Esophagus (tissue), 2 donors: ENCODE measurements at regions not wholly inside any gene's neighbourhood (a gene's known extent, or its start where the extent isn't known, plus 50 kb on each side); places are given as distances from the start of the nearest gene placed in this dataset.

Experiments
- H3K27ac ChIP-seq, 2 donors: one replicate each; pipeline ENCODE4 v1.5.1; 2013; ENCODE audit warnings: low read depth in 2 of 2, mild to moderate bottlenecking in 2 of 2, inconsistent platforms in 1 of 2, low read length in 1 of 2, moderate library complexity in 1 of 2
- H3K27me3 ChIP-seq, 2 donors: one replicate each; pipeline ENCODE4 v1.6.1; 2013; ENCODE audit warnings: low read length in 2 of 2, control low read depth in 1 of 2, mild to moderate bottlenecking in 1 of 2; ENCODE audit not compliant: insufficient read depth in 2 of 2, control insufficient read depth in 1 of 2
- H3K36me3 ChIP-seq, 2 donors: one replicate each; pipeline ENCODE4 v1.6.1; 2013; ENCODE audit warnings: low read length in 1 of 2; ENCODE audit not compliant: control insufficient read depth in 2 of 2, insufficient read depth in 2 of 2
- H3K4me1 ChIP-seq, 2 donors: one replicate each; pipeline ENCODE4 v1.6.1; 2013; ENCODE audit warnings: low read length in 1 of 2; ENCODE audit not compliant: control insufficient read depth in 2 of 2, insufficient read depth in 2 of 2
- H3K4me3 ChIP-seq, 2 donors: one replicate each; pipeline ENCODE4 v1.5.1; 2013; ENCODE audit warnings: low read length in 2 of 2, mild to moderate bottlenecking in 2 of 2, low read depth in 1 of 2, moderate library complexity in 1 of 2
- H3K9me3 ChIP-seq, 2 donors: one replicate each; pipeline ENCODE4 v1.6.1; 2013; ENCODE audit warnings: mild to moderate bottlenecking in 2 of 2, low read depth in 1 of 2, low read length in 1 of 2, moderate library complexity in 1 of 2; ENCODE audit not compliant: control insufficient read depth in 2 of 2, insufficient read depth in 1 of 2
- WGBS, 2 donors: extraction: QIAGEN DNeasy Blood & Tissue Kit; methylation state at CpG; one replicate each; pipeline ENCODE4 v1.1.7; 2013; 5-methylcytosine and 5-hydroxymethylcytosine counted together
- donor health status: healthy with polysubstance abuse.
- donor health status: Bipolar disorder and iron deficiency.

GRCh38 chr16:79466111-79466510 is 134.4 kb downstream of the MAF start:
- no peaks in the 10 kb centered on the region for H3K27me3 ChIP-seq
- 41 to 69% methylated on average over 2 of the region's 2 CpGs for WGBS, 2 donors

GRCh38 chr16:79463841-79464240 is 136.7 kb downstream of the MAF start:
- 79 to 84% methylated on average over 5 of the region's 5 CpGs for WGBS, 2 donors

More at GRCh38 chr16:79466111-79466510, 134.4 kb downstream of the MAF start:
- H3K9me3 ChIP-seq = peaks cover 0 to 3% of the 10 kb centered on the region in 2 donors
- H3K4me1 ChIP-seq = peaks cover 3 to 5% of the 10 kb centered on the region in 2 donors
- H3K4me3 ChIP-seq = no peak overlapping the region
- no peaks in the 10 kb centered on the region for H3K36me3 ChIP-seq
- no peak overlapping the region for H3K27ac ChIP-seq

DNA sequence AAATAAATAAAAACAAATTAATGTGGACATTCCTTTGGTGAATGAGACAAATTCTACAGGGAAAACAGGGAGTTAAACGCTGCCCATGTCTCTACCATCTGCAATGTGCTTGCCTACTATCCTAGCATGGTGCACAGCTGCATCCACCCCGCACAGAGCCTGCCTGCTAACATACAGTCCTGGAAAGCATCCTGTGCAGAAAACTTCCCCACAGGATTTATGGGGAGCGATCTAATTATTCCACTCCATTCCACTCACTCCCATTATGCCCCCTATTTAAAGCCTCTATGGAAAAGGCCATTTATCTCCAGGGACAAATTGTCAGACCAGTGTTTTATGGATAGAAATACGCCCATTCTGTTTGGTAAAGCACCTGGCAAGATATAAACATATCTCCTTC is 144.5 kb downstream of the MAF start:
- WGBS, 2 donors = 84 to 86% methylated on average over 4 of the region's 4 CpGs

More at GRCh38 chr16:79463841-79464240, 136.7 kb downstream of the MAF start:
- Histone ChIP-seq H3K9me3 (peaks cover 0 to 3% of the 10 kb centered on the region in 2 donors), H3K4me3 (no peak overlapping the region), H3K36me3 (no peaks in the 10 kb centered on the region), H3K27ac (no peak overlapping the region), H3K27me3 (no peaks in the 10 kb centered on the region), H3K4me1 (peaks cover 3 to 5% of the 10 kb centered on the region in 2 donors)

DNA sequence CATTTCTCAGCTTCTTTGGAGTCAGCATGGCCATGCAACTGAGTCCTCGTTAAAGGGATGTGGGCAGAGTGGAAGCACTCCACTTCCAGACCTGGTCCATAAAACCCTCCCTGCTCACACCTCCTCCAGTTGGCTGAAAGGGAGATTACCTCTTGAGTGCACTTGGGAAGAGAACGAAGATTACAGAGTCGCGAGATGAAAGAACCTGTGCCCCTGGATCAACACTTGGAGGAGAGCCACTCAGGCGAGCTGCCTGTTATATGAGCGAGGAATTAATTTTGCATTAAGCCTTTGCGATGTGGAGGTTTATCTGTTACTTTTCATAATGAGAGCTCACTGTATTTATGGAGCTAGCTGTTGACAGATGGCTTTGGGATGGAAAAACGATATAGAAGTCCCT is 147.9 kb downstream of the MAF start:
- Histone ChIP-seq H3K4me3 (no peak overlapping the region), H3K9me3 (no peaks in the 10 kb centered on the region), H3K27ac (no peak overlapping the region), H3K4me1 (no peaks in the 10 kb centered on the region), H3K36me3 (no peaks in the 10 kb centered on the region), H3K27me3 (no peaks in the 10 kb centered on the region)
- WGBS, 2 donors = 83 to 88% methylated on average over 8 of the region's 8 CpGs

More for the DNA sequence above, 144.5 kb downstream of the MAF start:
- Histone ChIP-seq H3K27ac (no peak overlapping the region), H3K9me3 (no peaks in the 10 kb centered on the region), H3K27me3 (no peaks in the 10 kb centered on the region), H3K36me3 (no peaks in the 10 kb centered on the region), H3K4me1 (no peaks in the 10 kb centered on the region), H3K4me3 (no peak overlapping the region)

DNA sequence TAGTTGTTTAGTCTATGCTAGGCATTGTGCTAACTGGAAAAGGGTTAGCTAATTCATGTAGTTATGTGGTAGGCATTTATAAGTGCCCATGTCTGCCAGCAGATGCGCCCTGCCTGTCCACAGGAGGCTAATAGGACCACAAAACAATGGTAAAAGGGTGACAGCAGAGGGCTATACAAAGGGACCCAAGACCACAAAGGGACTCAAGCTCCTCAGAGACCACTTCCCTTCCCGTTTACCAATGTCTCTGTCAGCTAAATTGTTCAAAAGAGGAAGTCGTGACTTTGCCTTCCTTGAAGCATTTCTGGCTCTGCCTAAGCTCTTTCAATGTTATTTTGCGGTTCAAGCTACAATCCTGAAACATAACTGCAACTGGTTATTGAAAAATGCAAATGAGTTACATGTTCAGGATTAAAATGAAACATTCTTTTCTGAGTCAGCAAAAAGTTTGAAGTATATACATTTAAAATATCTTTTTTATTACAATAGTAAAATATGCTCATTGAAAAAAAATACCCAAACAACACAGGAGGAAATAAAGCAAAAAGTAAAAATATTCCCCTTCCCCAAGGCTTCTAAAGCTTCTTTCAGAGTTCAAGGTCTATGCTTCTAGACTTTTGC is 149.2 kb downstream of the MAF start:
- H3K27ac ChIP-seq = no peak overlapping the region
- WGBS, 2 donors = 57 to 67% methylated on average over 4 of the region's 4 CpGs

GRCh38 chr16:79449900-79450299 is 150.6 kb downstream of the MAF start:
- Histone ChIP-seq H3K27ac (no peak overlapping the region), H3K4me1 (no peaks in the 10 kb centered on the region), H3K36me3 (no peaks in the 10 kb centered on the region), H3K27me3 (no peaks in the 10 kb centered on the region), H3K9me3 (no peaks in the 10 kb centered on the region), H3K4me3 (no peak overlapping the region)
- 91% methylated on average over 6 of the region's 6 CpGs for WGBS, 2 donors

More for the DNA sequence above, 149.2 kb downstream of the MAF start:
- Histone ChIP-seq H3K9me3 (no peaks in the 10 kb centered on the region), H3K4me3 (no peak overlapping the region), H3K27me3 (no peaks in the 10 kb centered on the region), H3K36me3 (no peaks in the 10 kb centered on the region), H3K4me1 (no peaks in the 10 kb centered on the region)

DNA sequence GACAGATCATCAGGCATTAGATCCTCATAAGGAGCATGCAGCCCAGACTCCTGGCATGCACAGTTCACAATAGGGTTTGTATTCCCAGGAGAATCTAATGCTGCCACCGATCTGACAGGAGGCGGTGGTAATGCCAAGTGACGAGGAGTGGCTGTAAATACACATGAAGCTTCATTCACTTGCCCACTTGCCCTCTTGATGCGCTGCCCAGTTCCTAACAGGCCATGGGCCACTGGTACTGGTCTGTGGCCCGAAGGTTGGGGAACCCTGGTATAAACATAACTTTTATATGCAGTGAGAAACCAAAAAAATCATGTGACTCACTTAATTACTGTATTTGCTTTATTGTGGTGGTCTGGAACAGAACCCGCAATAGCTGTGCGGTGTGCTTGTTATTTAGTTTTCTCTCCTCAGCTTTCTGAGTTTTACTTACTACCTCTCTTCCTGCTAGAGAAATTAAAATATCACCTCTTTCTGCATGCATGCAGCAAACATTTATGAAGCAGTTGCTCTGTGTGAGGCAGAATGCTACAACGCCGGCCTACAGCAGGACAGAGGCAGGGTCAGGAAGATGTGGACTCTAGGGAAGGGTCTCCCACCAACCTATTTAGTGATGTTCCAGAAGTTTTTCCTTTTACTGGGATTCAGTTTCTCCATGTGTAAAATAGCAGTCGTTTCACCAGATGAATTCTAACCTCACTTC is 151.3 kb downstream of the MAF start:
- Histone ChIP-seq H3K36me3 (no peaks in the 10 kb centered on the region), H3K4me1 (no peaks in the 10 kb centered on the region), H3K4me3 (no peak overlapping the region), H3K27me3 (no peaks in the 10 kb centered on the region), H3K9me3 (no peaks in the 10 kb centered on the region), H3K27ac (no peak overlapping the region)
- whole genome bisulfite sequencing, 2 donors = 91% methylated on average over 10 of the region's 10 CpGs

GRCh38 chr16:79444572-79444971 is 156.0 kb downstream of the MAF start:
- Histone ChIP-seq H3K9me3 (no peaks in the 10 kb centered on the region), H3K4me1 (no peaks in the 10 kb centered on the region), H3K27me3 (no peaks in the 10 kb centered on the region), H3K27ac (no peak overlapping the region), H3K36me3 (no peaks in the 10 kb centered on the region), H3K4me3 (no peak overlapping the region)
- WGBS, 2 donors = 86 to 91% methylated on average over 7 of the region's 7 CpGs

DNA sequence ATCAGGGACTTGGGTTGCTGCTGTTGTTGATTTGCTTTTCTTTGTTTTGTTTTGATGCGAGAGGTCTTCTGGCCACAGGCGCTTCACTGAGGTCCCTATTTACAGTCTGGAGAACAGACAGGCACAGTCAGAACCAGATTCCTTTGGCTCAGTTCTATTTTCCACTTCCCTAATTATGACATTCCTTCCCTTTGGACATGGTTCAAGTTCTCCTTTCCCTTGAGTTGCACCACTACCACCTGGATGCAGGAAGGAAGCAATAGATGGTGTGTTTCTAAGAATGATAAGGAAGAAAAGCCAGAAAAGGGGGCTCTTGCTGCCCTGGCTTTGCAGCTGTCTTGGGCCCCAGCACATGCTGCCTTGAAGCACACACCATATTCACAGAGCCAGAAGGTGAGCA is 160.6 kb downstream of the MAF start:
- no peaks in the 10 kb centered on the region for H3K36me3 ChIP-seq
- 90 to 92% methylated on average over 2 of the region's 2 CpGs for WGBS, 2 donors
- H3K4me3 ChIP-seq = no peak overlapping the region
- no peaks in the 10 kb centered on the region for H3K9me3 ChIP-seq
- H3K4me1 ChIP-seq = peaks cover 0 to 8% of the 10 kb centered on the region in 2 donors
- no peak overlapping the region for H3K27ac ChIP-seq
- H3K27me3 ChIP-seq = no peaks in the 10 kb centered on the region
